HL-60 (cell line): ENCODE measurements at regions not wholly inside any gene's neighbourhood (a gene's known extent, or its start where the extent isn't known, plus 50 kb on each side); places are given as distances from the start of the nearest gene placed in this dataset.

Source experiments
- DNase-seq, 2 experiments: peaks; one replicate each; pipeline ENCODE4 v3.0.0-alpha.2; 2010 to 2020; ENCODE audit warnings: low read depth in 1 of 2, low spot score in 1 of 2
- H3K27ac ChIP-seq: fragments of 250-450 bp; sonication (Bioruptor Pico); replicated peaks from 2 replicates; pipeline ENCODE4 v1.5.1; 2020; ENCODE audit warnings: mild to moderate bottlenecking, moderate library complexity
- H3K27me3 ChIP-seq: fragments of 250-450 bp; sonication (Bioruptor Pico); 2 replicates; pipeline ENCODE4 v1.5.1; 2021; ENCODE audit warnings: mild to moderate bottlenecking, moderate library complexity; ENCODE audit not compliant: insufficient read depth, poor library complexity, severe bottlenecking
- H3K4me3 ChIP-seq: replicated peaks from 2 replicates; pipeline ENCODE4 v1.5.1; 2011; ENCODE audit warnings: mild to moderate bottlenecking, control low read depth, low read length; ENCODE audit not compliant: insufficient read depth
- CTCF ChIP-seq: IDR thresholded peaks from one replicate; pipeline ENCODE4 v1.5.1; 2011; ENCODE audit warnings: low read length, control low read depth, inconsistent platforms; ENCODE audit not compliant: insufficient read depth
- GABPA ChIP-seq: IDR thresholded peaks from 2 replicates; pipeline ENCODE4 v1.6.1; 2012; ENCODE audit warnings: low read depth
- POLR2AphosphoS5 ChIP-seq: IDR thresholded peaks from 2 replicates; pipeline ENCODE4 v1.6.1; 2012; ENCODE audit warnings: low read depth
- REST ChIP-seq: IDR thresholded peaks from 2 replicates; pipeline ENCODE4 v1.6.1; 2012; ENCODE audit warnings: low read depth; ENCODE audit not compliant: insufficient replicate concordance
- SPI1 ChIP-seq: IDR thresholded peaks from 2 replicates; pipeline ENCODE4 v1.6.1; 2012; ENCODE audit warnings: low read depth, mild to moderate bottlenecking, borderline replicate concordance

GRCh38 chr18:45547910-45548309 is 67.4 kb upstream of the SLC14A2 start:
- no peak for DNase-seq
- Histone ChIP-seq H3K4me3 (no peak overlapping the region), H3K27me3 (no peaks in the 10 kb centered on the region), H3K27ac (no peak overlapping the region)
- no peak for TF ChIP-seq SPI1

GRCh38 chr18:45548614-45549013 is 66.7 kb upstream of the SLC14A2 start:
- no peak for TF ChIP-seq SPI1
- TF ChIP-seq REST, result no peak
- TF ChIP-seq GABPA, result no peak
- TF ChIP-seq CTCF, result no peak
- TF ChIP-seq POLR2AphosphoS5, result no peak
- Histone ChIP-seq H3K27ac (no peak overlapping the region), H3K4me3 (no peak overlapping the region), H3K27me3 (no peaks in the 10 kb centered on the region)
- DNase-seq, result no peak

- TF ChIP-seq SPI1 (no peak), POLR2AphosphoS5 (no peak), CTCF (no peak)
- no peak for DNase-seq
- H3K4me3 ChIP-seq, result no peak overlapping the region
- no peak overlapping the region for H3K27ac ChIP-seq
- H3K27me3 ChIP-seq, result no peaks in the 10 kb centered on the region
Observed at GRCh38 chr18:45549290-45549689, 66.0 kb upstream of the SLC14A2 start.

- no peaks in the 10 kb centered on the region for H3K27me3 ChIP-seq
- TF ChIP-seq SPI1 (peak; percentile 100), POLR2AphosphoS5 (no peak)
- peak; percentile 37 to 84 for DNase-seq
- no peak overlapping the region for H3K4me3 ChIP-seq
- no peak overlapping the region for H3K27ac ChIP-seq
Observed at GRCh38 chr18:45551142-45551815, 64.0 kb upstream of the SLC14A2 start.

- Histone ChIP-seq H3K4me3 (no peak overlapping the region), H3K27me3 (no peaks in the 10 kb centered on the region), H3K27ac (no peak overlapping the region)
- no peak for DNase-seq
- no peak for TF ChIP-seq REST
- no peak for TF ChIP-seq SPI1
- no peak for TF ChIP-seq CTCF
- no peak for TF ChIP-seq POLR2AphosphoS5
- TF ChIP-seq GABPA, result no peak
Observed at GRCh38 chr18:45553723-45554388, 61.4 kb upstream of the SLC14A2 start.
